AG08396 (cell line): ENCODE measurements at regions not wholly inside any gene's neighbourhood (a gene's known extent, or its start where the extent isn't known, plus 50 kb on each side); places are given as distances from the start of the nearest gene placed in this dataset.

Experiments used
- DNase-seq: peaks from one replicate; pipeline ENCODE4 v3.0.0; 2012; ENCODE audit warnings: low spot score, mixed read lengths

DNA sequence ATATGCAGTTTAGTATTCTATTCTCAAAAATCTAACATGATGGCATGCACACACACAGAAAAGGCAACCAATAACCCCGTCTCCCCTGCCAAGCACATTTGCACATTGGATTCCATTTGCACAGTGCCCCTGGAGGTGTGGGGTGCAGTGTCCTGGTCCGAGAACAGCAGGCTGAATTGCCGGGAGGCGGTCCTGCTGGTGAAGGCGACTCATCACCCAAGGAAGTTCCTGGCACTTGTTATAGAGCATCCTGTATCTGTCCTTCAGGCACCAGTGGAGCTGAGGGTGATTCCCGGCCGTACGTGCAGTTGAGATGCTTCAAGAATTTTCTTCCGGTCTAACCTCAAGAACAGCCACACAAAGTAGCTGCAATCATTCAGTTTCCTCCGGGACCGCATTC is 73.0 kb upstream of the RAB12 start:
- DNase-seq, result no peak

DNA sequence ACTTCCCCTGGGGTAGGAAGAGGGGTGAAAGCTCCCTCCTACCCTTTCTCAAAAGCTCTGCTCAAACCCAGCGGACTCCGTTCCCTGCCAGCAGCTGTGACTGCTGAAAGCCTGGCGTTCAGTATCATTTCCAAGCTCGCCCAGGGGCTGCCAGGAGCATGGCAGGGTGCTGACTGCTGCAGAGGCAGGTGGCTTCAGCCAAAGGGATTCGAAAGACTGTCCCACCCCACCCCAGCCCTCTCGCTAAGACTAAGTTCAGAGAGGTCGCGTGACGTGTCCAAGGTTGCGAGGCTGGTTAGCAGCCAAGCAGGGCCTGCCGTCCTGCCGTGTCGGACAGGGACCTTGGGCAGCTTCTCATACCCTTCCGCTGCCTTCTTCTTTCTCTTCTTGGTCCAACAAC is 72.3 kb upstream of the RAB12 start:
- DNase-seq, result no peak

DNA sequence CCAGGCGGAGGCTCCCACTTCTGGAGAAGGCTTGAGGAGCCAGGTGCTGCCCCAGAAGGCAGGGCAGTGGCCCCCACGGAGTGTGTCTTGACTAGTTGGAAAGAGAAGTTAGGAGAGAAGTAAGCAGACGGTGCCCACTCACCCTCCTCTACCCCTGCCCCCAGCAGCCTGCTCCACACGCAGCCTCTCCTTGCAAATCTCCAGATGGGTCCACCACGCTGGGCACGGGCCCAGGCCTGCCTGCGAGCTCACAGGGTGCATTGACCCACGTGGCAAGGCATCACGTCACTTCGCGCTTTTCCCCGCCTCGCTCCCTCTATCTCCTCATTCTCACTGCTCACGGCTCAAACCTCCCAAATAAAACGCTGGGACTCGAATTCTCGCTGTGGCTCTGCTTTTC is 71.8 kb upstream of the RAB12 start:
- DNase-seq, result no peak

DNA sequence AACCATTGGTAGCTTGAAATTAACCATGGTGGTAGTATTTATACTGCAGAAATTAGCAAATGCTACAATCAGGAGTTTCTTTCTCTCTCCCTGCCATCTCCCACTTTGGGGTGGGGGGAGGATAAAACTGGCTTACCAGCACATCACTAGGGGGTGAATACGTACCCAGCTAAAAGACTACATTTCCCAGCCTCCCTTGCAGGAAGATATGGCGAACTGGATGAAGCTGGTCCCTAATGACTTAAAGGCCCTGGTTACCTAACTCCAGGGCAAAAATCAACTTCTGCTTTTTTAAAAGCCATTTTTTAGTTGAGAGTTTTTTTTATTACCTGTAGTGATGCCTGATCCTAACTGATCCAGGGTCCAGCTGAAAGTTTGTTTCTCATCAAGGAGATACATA is 70.3 kb upstream of the RAB12 start:
- no peak for DNase-seq

DNA sequence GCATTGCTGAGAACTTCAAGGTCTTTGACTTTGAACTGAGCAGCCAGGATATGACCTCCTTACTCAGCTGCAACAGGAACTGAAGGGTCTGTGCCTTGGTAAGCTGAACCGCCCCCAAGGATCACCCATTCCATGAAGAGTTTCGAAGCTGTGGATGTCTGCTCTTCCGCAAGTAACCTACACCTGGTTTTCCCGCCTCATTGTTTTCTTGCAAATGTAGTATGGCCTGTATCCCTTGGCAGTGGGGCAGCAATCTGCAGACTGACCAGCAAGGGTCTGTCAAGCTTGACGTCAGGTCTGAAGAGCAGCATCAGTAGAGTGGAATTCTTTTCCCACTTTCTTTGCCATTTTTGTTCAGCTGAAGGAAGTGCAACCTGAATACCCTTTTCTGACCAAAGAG is 62.6 kb upstream of the RAB12 start:
- DNase-seq, result no peak

DNA sequence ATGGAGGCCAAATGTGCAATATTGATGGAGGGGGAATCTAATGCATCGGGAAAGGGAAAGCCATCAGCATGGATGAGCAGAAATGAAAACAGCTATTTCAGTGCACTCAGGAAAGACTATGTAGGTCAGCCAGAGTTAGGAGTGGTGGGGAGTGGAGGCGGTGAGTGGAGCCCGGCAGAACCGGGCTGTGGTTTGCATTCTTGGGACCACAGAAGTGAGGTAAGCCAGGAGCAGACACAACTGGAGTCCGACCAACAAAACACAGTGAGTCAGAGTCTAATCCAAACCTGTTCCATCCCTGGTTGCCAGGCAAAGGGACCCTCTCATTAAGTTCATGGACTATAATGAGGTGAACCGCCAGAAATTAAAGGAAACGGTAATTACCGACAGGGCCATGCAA is 61.1 kb upstream of the RAB12 start:
- DNase-seq, result peak; percentile 43

DNA sequence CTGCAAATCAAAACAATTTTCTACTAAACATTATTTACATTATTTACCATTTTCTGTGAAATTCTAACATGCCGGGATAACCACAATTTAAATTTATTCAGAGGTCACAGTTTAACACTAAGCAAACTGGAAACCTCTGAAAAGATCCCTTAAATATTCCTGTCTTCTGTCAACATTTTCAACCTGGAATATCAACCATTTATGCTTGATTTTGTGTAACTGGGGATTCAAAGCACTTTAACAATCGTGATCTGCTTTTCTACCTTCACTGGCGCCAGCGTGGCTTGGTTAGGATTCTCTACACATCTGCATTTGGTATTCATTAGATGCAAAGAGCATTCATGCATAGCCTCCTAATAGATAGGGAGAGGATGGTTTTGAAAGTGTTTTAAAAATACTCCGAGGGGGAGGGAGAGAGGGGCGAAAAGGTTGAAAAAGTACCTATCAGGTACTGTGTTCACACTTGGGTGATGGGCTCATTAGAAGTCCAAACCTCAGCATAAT is 59.9 kb upstream of the RAB12 start:
- no peak for DNase-seq

DNA sequence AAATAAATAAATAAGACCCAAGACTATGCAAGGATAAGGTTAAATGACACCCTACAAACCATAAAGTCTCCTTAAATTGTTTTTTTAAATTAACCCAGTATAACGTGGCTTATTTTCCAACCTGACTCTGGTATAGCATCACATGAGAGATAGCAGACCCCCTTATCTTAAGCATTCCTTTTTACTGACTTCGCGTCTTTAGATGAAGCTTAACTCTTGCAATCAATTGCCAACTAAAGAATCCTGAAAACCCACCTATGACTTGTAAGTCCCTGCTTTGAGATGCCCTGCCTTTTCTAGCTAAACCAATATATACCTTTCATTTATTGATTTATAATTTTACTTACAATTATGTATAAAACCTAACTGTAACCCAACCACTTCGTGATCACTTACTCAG is 57.1 kb upstream of the RAB12 start:
- DNase-seq, result no peak

DNA sequence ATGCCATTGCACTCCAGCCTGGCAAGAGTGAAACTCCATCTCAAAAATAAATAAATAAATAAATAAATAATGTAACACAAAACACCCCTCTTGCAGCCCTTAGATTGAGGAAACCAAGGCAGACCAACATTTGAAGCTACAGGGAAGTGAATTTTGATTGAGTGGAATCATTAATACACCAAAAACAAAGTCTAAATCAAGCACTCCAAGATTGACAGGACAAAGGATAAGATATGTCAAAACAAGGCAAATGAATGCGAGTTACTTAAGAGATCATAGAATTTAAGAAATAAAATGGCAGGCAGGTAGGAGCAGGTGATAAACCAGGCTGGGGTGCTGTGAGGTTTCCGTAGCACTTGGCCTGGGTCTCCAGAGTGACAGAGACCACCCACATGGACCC is 54.9 kb upstream of the RAB12 start:
- no peak for DNase-seq

DNA sequence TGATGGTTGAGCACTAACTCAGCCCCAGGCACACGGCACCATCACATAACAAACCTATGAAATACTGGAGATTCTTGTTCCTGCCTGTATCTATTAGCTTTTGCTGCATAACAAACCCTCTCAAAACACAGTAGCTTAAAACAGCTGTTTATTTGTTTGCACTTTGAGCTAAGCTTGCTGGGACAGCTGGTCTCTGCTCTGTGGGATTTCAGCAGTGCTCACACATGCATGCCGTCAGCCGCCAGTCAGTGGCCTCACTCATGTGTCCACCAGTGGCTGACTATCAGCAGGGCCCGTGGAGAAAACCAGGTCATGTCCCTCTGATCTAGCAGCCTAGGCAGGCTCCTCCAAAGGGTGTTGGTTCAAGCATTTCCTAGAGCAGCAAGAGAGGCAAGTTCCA is 52.8 kb upstream of the RAB12 start:
- DNase-seq, result no peak
